CD4-positive, alpha-beta T cell (primary cell): ENCODE measurements at regions not wholly inside any gene's neighbourhood (a gene's known extent, or its start where the extent isn't known, plus 50 kb on each side); places are given as distances from the start of the nearest gene placed in this dataset.
A peak's percentile ranks its signal among the peaks of the same experiment; 100 is the strongest.

Experiments used
- ATAC-seq: fragments of 200-7000 bp; cut with Tn5 transposase; one replicate; pipeline ENCODE4 v1.10.0; 2022; ENCODE audit warnings: mild to moderate bottlenecking; ENCODE audit not compliant: poor library complexity
- CTCF ChIA-PET: fragments of 350-600 bp; sonication (Branson Sonifier 250); formaldehyde crosslinking; loops from one replicate; lab custom pipeline; 2021; ENCODE audit warnings: antibody characterized with exemption, inconsistent platforms; lab: Charles Lee
- POLR2A ChIA-PET: fragments of 350-600 bp; sonication (Branson Sonifier 250); formaldehyde crosslinking; loops from one replicate; lab custom pipeline; 2021; ENCODE audit warnings: antibody characterized with exemption, inconsistent platforms; lab: Charles Lee
- DNase-seq, 14 experiments: peaks; one replicate each; pipeline ENCODE4 v3.0.0-alpha.2; 2013 to 2020; ENCODE audit warnings: mixed read lengths in 2 of 14
- H3K27ac ChIP-seq, 2 donors: one replicate each; pipeline versions ENCODE4 v1.5.1 to v1.7.0; 2013; ENCODE audit warnings: low read length in 2 of 2, low read depth in 1 of 2, mild to moderate bottlenecking in 1 of 2
- H3K27me3 ChIP-seq, 2 experiments: 1 replicate in 1 of 2; 2 replicates in 1 of 2; pipeline versions ENCODE4 v1.6.1 to v1.7.0; 2013; ENCODE audit warnings: low read length in 2 of 2, control low read depth in 1 of 2, mild to moderate bottlenecking in 1 of 2, moderate library complexity in 1 of 2; ENCODE audit not compliant: insufficient read depth in 2 of 2, control insufficient read depth in 1 of 2
- H3K36me3 ChIP-seq: one replicate; pipeline ENCODE4 v1.6.1; 2013; ENCODE audit warnings: low read length, control low read depth; ENCODE audit not compliant: insufficient read depth
- H3K4me1 ChIP-seq: one replicate; pipeline ENCODE4 v1.6.1; 2013; ENCODE audit warnings: low read length, control low read depth; ENCODE audit not compliant: insufficient read depth
- H3K4me3 ChIP-seq: one replicate; pipeline ENCODE4 v1.5.1; 2013; ENCODE audit warnings: mild to moderate bottlenecking, low read length, moderate library complexity
- H3K9me3 ChIP-seq, 2 experiments: 1 replicate in 1 of 2; 2 replicates in 1 of 2; pipeline versions ENCODE4 v1.6.1 to v1.7.0; 2013; ENCODE audit warnings: low read length in 2 of 2, mild to moderate bottlenecking in 2 of 2, control low read depth in 1 of 2, moderate library complexity in 1 of 2; ENCODE audit not compliant: control insufficient read depth in 1 of 2, insufficient read depth in 1 of 2
- H3K27ac Mint-ChIP-seq: one replicate; pipeline ENCODE4 v1.8.0; 2020; ENCODE audit warnings: mixed read lengths
- H3K27me3 Mint-ChIP-seq: one replicate; pipeline ENCODE4 v1.8.0; 2021; ENCODE audit warnings: mixed read lengths
- H3K36me3 Mint-ChIP-seq: one replicate; pipeline ENCODE4 v1.8.0; 2021; ENCODE audit warnings: low read depth, mixed read lengths
- H3K4me1 Mint-ChIP-seq: one replicate; pipeline ENCODE4 v1.8.0; 2021; ENCODE audit warnings: low read depth, mixed read lengths
- H3K4me3 Mint-ChIP-seq: one replicate; pipeline ENCODE4 v1.8.0; 2020; ENCODE audit warnings: mild to moderate bottlenecking, mixed read lengths
- H3K9me3 Mint-ChIP-seq: one replicate; pipeline ENCODE4 v1.8.0; 2020; ENCODE audit warnings: mixed read lengths
- intact Hi-C, 2 experiments: fragments of 100-400 bp; cut with DNase I in 1 of 2; cut with micrococcal nuclease in 1 of 2; formaldehyde crosslinking; loops; one replicate each; pipeline versions ENCODE4 v1.15.1 to v1.9.0; 2023 to 2025; cut with DNase I, micrococcal nuclease
- TF ChIP-seq, protein P1 (sequence below): fragments of 200-600 bp; IDR thresholded peaks from one replicate; pipeline ENCODE4 v1.8.0; 2022; ENCODE audit warnings: antibody characterized with exemption, mild to moderate bottlenecking

GRCh38 chr2:176494949-176495353, 225.7 kb downstream of the MTX2 start:
- Mint-ChIP-seq H3K27ac (no peak overlapping the region), H3K36me3 (no peaks in the 10 kb centered on the region), H3K27me3 (peaks cover 18% of the 10 kb centered on the region), H3K4me1 (no peaks in the 10 kb centered on the region), H3K9me3 (no peaks in the 10 kb centered on the region), H3K4me3 (no peak overlapping the region)
- Histone ChIP-seq H3K36me3 (no peaks in the 10 kb centered on the region), H3K27ac (no peak overlapping the region), H3K27me3 (peaks cover 4 to 7% of the 10 kb centered on the region in 2 experiments), H3K4me3 (no peak overlapping the region), H3K9me3 (peaks cover 0 to 8% of the 10 kb centered on the region in 2 experiments), H3K4me1 (no peaks in the 10 kb centered on the region)
- ChIA-PET POLR2A (no interaction called here), CTCF (no interaction called here)
- ATAC-seq = no peak
- TF ChIP-seq, protein P1, sequence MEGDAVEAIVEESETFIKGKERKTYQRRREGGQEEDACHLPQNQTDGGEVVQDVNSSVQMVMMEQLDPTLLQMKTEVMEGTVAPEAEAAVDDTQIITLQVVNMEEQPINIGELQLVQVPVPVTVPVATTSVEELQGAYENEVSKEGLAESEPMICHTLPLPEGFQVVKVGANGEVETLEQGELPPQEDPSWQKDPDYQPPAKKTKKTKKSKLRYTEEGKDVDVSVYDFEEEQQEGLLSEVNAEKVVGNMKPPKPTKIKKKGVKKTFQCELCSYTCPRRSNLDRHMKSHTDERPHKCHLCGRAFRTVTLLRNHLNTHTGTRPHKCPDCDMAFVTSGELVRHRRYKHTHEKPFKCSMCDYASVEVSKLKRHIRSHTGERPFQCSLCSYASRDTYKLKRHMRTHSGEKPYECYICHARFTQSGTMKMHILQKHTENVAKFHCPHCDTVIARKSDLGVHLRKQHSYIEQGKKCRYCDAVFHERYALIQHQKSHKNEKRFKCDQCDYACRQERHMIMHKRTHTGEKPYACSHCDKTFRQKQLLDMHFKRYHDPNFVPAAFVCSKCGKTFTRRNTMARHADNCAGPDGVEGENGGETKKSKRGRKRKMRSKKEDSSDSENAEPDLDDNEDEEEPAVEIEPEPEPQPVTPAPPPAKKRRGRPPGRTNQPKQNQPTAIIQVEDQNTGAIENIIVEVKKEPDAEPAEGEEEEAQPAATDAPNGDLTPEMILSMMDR = no peak
- DNase-seq = peak in 1 of 14 experiments; percentile 6
- intact Hi-C loops = no loop called here

- H3K4me3 ChIP-seq = no peak overlapping the region
- Mint-ChIP-seq H3K27me3 (peaks cover 22% of the 10 kb centered on the region), H3K36me3 (no peaks in the 10 kb centered on the region), H3K9me3 (no peaks in the 10 kb centered on the region), H3K4me3 (no peak overlapping the region), H3K4me1 (no peaks in the 10 kb centered on the region), H3K27ac (no peak overlapping the region)
- H3K36me3 ChIP-seq = no peaks in the 10 kb centered on the region
- TF ChIP-seq, protein P1 = no peak
- ATAC-seq (no peak), DNase-seq (no peak)
- no peaks in the 10 kb centered on the region for H3K4me1 ChIP-seq
- POLR2A ChIA-PET = no interaction called here
- no peak overlapping the region for H3K27ac ChIP-seq
- intact Hi-C loops = no loop called here
- peaks cover 4 to 7% of the 10 kb centered on the region in 2 experiments for H3K27me3 ChIP-seq
- no peaks in the 10 kb centered on the region for H3K9me3 ChIP-seq
- CTCF ChIA-PET = no interaction called here
These were observed 226.6 kb downstream of the MTX2 start for GRCh38 chr2:176495826-176496225.

DNA sequence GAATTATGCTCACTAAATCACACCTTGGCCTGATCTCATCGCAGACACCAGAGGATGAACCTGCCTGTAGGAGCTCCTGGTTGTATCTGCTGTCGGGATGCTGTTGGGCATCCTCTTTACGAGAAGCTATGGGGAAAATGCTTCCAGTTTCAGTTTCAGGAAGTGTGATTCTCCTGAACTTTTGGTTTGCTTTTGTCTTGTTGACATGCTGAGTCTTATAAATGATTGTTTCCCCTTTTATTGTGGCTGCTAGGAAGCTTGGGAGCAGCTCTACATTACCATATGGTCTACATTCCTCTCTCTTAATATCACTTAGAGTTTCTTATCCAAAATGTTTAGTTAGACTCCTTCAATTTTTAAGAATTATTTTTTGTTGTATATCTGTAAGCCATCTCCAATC, 227.5 kb downstream of the MTX2 start:
- CTCF ChIA-PET = no interaction called here
- POLR2A ChIA-PET = interaction anchor here (0.9 kb wide), 1 partner anchor 22 kb away, joined by 3 read pairs; no protein-coding TSS in a partner anchor
- TF ChIP-seq, protein P1 = no peak
- H3K4me1 Mint-ChIP-seq = no peaks in the 10 kb centered on the region
- no peak overlapping the region for H3K27ac Mint-ChIP-seq
- no peak overlapping the region for H3K4me3 ChIP-seq
- peaks cover 26% of the 10 kb centered on the region for H3K27me3 Mint-ChIP-seq
- no peaks in the 10 kb centered on the region for H3K9me3 Mint-ChIP-seq
- no peak overlapping the region for H3K27ac ChIP-seq
- no peaks in the 10 kb centered on the region for H3K4me1 ChIP-seq
- H3K27me3 ChIP-seq = peaks cover 4 to 15% of the 10 kb centered on the region in 2 experiments
- DNase-seq (no peak), ATAC-seq (no peak)
- no peaks in the 10 kb centered on the region for H3K36me3 Mint-ChIP-seq
- no peaks in the 10 kb centered on the region for H3K36me3 ChIP-seq
- intact Hi-C loops = no loop called here
- H3K9me3 ChIP-seq = no peaks in the 10 kb centered on the region
- H3K4me3 Mint-ChIP-seq = no peak overlapping the region
